SU-DHL-6 (cell line): ENCODE measurements at regions not wholly inside any gene's neighbourhood (a gene's known extent, or its start where the extent isn't known, plus 50 kb on each side); places are given as distances from the start of the nearest gene placed in this dataset.

ENCODE experiments used
- H2AFZ ChIP-seq: fragments of 200-600 bp; sonication (generic); 2 replicates; pipeline ENCODE4 v1.6.1; 2014; ENCODE audit warnings: low read depth, mild to moderate bottlenecking, moderate library complexity, mixed read lengths, antibody characterized with exemption, low read length; ENCODE audit not compliant: severe bottlenecking
- H3F3A ChIP-seq: fragments of 200-600 bp; shearing (Covaris generic); 2 replicates; pipeline ENCODE4 v1.6.0; 2016; ENCODE audit warnings: antibody characterized with exemption, mild to moderate bottlenecking; ENCODE audit not compliant: insufficient read depth
- H3K27ac ChIP-seq: fragments of 200-600 bp; sonication (generic); 2 replicates; pipeline ENCODE4 v1.5.1; 2016; ENCODE audit warnings: low read depth, mild to moderate bottlenecking, low read length, moderate library complexity, mixed read lengths
- H3K27me3 ChIP-seq: fragments of 200-600 bp; sonication (generic), shearing (Covaris generic); 2 replicates; pipeline ENCODE4 v1.6.0; 2014; ENCODE audit warnings: mild to moderate bottlenecking, low read length
- H3K36me3 ChIP-seq: fragments of 200-600 bp; sonication (generic); 2 replicates; pipeline ENCODE4 v1.6.1; 2014; ENCODE audit warnings: mild to moderate bottlenecking, low read length, mixed read lengths
- H3K4me2 ChIP-seq: fragments of 300-600, 200-600 bp; shearing (Covaris generic), sonication (generic); 2 replicates; pipeline ENCODE4 v1.6.0; 2014; ENCODE audit warnings: low read length, low read depth, mild to moderate bottlenecking; ENCODE audit not compliant: poor library complexity, severe bottlenecking
- H3K4me3 ChIP-seq: fragments of 200-600 bp; sonication (generic); 2 replicates; pipeline ENCODE4 v1.5.1; 2014; ENCODE audit warnings: antibody characterized with exemption, low read length, mild to moderate bottlenecking, mixed read lengths; ENCODE audit not compliant: insufficient read depth, poor library complexity, severe bottlenecking
- H3K79me2 ChIP-seq: fragments of 200-600 bp; sonication (generic); 2 replicates; pipeline ENCODE4 v1.6.1; 2014; ENCODE audit warnings: mild to moderate bottlenecking, low read length, moderate library complexity; ENCODE audit not compliant: insufficient read depth
- H3K9ac ChIP-seq: fragments of 200-600 bp; sonication (generic); 2 replicates; pipeline ENCODE4 v1.7.0; 2014; ENCODE audit warnings: mild to moderate bottlenecking, low read length
- H3K9me2 ChIP-seq: fragments of 200-600 bp; sonication (generic); replicated peaks from 2 replicates; pipeline ENCODE4 v1.6.1; 2014; ENCODE audit warnings: low read length; ENCODE audit not compliant: insufficient read depth
- H3K9me3 ChIP-seq: fragments of 200-600 bp; sonication (generic); 2 replicates; pipeline ENCODE4 v1.6.1; 2014; ENCODE audit warnings: low read length, mixed read lengths; ENCODE audit not compliant: insufficient read depth
- H4K20me1 ChIP-seq: fragments of 200-600 bp; sonication (generic); 2 replicates; pipeline ENCODE4 v1.6.1; 2014; ENCODE audit warnings: low read depth, mild to moderate bottlenecking, antibody characterized with exemption, low read length, moderate library complexity, mixed read lengths
- EZH2phosphoT487 ChIP-seq: fragments of 200-600 bp; sonication (generic), shearing (Covaris generic); conservative IDR thresholded peaks from 2 replicates; pipeline ENCODE4 v1.6.1; 2018; ENCODE audit warnings: mild to moderate bottlenecking, antibody characterized with exemption, low read length, moderate library complexity, mixed read lengths
- TF ChIP-seq, protein P1 (sequence below): fragments of 200-600 bp; sonication (generic); IDR thresholded peaks from one replicate; pipeline ENCODE4 v1.5.1; 2017; ENCODE audit warnings: antibody characterized with exemption, mild to moderate bottlenecking, low read length, moderate library complexity; ENCODE audit not compliant: insufficient read depth, poor library complexity, severe bottlenecking

DNA sequence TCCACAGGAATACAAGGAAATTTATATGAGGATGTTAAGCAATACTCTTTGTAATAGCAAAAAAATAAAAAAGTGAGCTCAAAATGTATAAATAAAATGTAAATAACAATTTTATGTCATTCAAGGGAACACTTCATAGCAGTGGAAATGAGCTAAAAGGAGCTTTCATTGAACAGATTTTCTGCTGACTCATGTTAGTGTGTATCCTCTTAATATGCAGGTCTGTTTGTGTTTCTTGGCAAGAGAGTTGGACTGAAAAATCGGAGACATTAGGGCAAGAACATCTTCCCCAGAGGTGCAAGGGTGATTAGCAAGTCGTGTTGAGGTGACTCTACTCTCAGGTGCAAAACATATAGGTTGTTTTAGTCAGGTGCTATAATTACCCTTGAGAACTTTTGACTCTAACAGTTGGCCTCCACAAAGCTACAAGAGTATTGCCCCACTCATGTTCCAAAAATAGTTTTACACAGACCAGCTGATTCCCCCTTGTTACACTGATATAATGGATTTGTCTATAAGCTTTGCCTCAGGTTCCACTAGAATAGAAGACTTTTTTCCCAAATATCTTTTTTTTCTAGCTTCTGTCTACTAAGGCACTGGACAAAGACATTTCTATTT lies 702.9 kb downstream of the TENT5A start:
- Histone ChIP-seq H3K27ac (no peak overlapping the region), H3K79me2 (no peaks in the 10 kb centered on the region), H3K9me3 (no peaks in the 10 kb centered on the region), H3K36me3 (no peaks in the 10 kb centered on the region), H3K27me3 (no peaks in the 10 kb centered on the region), H3F3A (no peaks in the 10 kb centered on the region), H3K4me3 (no peak overlapping the region), H3K9me2 (no peaks in the 10 kb centered on the region), H2AFZ (no peak overlapping the region), H3K9ac (no peak overlapping the region), H3K4me2 (no peak overlapping the region), H4K20me1 (no peaks in the 10 kb centered on the region)
- no peak for TF ChIP-seq EZH2phosphoT487
- TF ChIP-seq, protein P1, sequence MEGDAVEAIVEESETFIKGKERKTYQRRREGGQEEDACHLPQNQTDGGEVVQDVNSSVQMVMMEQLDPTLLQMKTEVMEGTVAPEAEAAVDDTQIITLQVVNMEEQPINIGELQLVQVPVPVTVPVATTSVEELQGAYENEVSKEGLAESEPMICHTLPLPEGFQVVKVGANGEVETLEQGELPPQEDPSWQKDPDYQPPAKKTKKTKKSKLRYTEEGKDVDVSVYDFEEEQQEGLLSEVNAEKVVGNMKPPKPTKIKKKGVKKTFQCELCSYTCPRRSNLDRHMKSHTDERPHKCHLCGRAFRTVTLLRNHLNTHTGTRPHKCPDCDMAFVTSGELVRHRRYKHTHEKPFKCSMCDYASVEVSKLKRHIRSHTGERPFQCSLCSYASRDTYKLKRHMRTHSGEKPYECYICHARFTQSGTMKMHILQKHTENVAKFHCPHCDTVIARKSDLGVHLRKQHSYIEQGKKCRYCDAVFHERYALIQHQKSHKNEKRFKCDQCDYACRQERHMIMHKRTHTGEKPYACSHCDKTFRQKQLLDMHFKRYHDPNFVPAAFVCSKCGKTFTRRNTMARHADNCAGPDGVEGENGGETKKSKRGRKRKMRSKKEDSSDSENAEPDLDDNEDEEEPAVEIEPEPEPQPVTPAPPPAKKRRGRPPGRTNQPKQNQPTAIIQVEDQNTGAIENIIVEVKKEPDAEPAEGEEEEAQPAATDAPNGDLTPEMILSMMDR, result no peak

DNA sequence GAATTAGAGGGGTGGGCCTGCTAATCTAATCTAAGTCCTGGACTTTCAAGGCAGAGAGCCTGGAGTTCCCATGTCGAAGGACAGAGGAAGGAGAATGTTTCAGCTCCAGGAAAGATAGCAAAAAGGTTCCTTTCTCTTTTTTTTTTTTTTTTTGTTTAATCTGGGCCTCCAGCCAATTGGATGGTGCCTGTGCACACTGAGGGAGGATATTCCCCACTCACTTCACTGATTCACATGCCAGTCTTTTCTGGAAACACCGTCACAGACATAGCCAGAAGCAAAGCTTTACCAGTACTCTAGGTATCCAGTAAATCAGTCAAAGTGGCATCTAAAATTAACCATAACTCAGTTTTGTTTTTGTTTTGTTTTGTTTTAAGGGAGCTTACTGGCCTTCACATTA lies 721.1 kb downstream of the TENT5A start:
- H3K4me3 ChIP-seq, result no peak overlapping the region
- H3K79me2 ChIP-seq, result no peaks in the 10 kb centered on the region
- no peak overlapping the region for H3K4me2 ChIP-seq
- TF ChIP-seq, protein P1, result no peak
- TF ChIP-seq EZH2phosphoT487, result no peak
- no peak overlapping the region for H3K27ac ChIP-seq
- no peaks in the 10 kb centered on the region for H3K9me3 ChIP-seq
- no peaks in the 10 kb centered on the region for H3K36me3 ChIP-seq
- H3K9me2 ChIP-seq, result no peaks in the 10 kb centered on the region
- H4K20me1 ChIP-seq, result no peaks in the 10 kb centered on the region
- H2AFZ ChIP-seq, result no peak overlapping the region
- no peaks in the 10 kb centered on the region for H3K27me3 ChIP-seq
- H3K9ac ChIP-seq, result no peak overlapping the region
- no peaks in the 10 kb centered on the region for H3F3A ChIP-seq

DNA sequence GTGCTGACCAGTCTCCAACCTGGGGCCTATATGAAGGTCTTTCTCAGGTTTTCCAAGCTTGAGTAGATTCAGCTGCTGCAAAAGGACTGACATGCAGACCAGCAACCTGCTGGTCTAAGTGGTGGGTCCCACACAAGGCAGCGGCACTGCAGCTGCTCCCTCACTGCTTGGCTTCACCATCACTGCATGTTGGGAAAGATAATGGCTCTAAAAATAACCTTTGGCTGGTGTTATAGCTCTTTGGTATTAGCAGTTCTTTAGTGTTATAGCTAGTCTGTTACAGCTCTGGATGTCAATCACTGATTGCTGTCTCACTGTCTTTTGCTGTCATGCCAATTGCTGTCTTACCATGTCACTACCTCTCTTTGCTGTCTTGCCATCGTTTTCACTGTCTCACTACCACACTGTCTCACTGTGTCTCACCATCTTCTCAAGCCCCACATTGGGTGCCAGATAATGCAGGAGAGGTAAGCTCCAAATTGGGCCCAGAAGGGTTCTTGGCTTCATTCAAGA lies 726.4 kb downstream of the TENT5A start:
- H3K36me3 ChIP-seq, result no peaks in the 10 kb centered on the region
- H3K4me2 ChIP-seq, result no peak overlapping the region
- H3F3A ChIP-seq, result no peaks in the 10 kb centered on the region
- no peak overlapping the region for H3K27ac ChIP-seq
- H3K9me3 ChIP-seq, result peaks cover 3% of the 10 kb centered on the region; the same call in 1 of the 2 replicates
- H3K27me3 ChIP-seq, result no peaks in the 10 kb centered on the region
- TF ChIP-seq, protein P1, result no peak
- no peak for TF ChIP-seq EZH2phosphoT487
- no peak overlapping the region for H3K9ac ChIP-seq
- no peak overlapping the region for H3K4me3 ChIP-seq
- H3K9me2 ChIP-seq, result no peaks in the 10 kb centered on the region
- no peak overlapping the region for H2AFZ ChIP-seq
- H4K20me1 ChIP-seq, result no peaks in the 10 kb centered on the region
- H3K79me2 ChIP-seq, result no peaks in the 10 kb centered on the region
